ENCODE measurements at regions not wholly inside any gene's neighbourhood (a gene's known extent, or its start where the extent isn't known, plus 50 kb on each side); places are given as distances from the start of the nearest gene placed in this dataset.

- no peak for TF ChIP-seq REST (IDR thresholded peaks at IDR 0.05)
- TF ChIP-seq RXRA (IDR thresholded peaks at IDR 0.05): no peak
- no peak for TF ChIP-seq RAD21 (IDR thresholded peaks at IDR 0.05)
- TF ChIP-seq CTCF (IDR thresholded peaks at IDR 0.05; ENCODE audit: low read depth, low read length, missing input control): no peak
- TF ChIP-seq MAX (IDR thresholded peaks at IDR 0.05): no peak
Observed at GRCh38 chr7:13105209-13105608, 417.8 kb downstream of the ARL4A start.

All from liver (tissue), 3 donors.